Esophagus squamous epithelium (tissue), 4 donors: ENCODE measurements at regions not wholly inside any gene's neighbourhood (a gene's known extent, or its start where the extent isn't known, plus 50 kb on each side); places are given as distances from the start of the nearest gene placed in this dataset.

Source experiments
- CTCF ChIP-seq, 6 experiments: fragments of 450-650 bp in 4 of 6; fragments of 200-600 bp in 2 of 6; sonication (generic) in 2 of 6; IDR thresholded peaks; one replicate each; pipeline ENCODE4 v1.5.1; 2016 to 2019; ENCODE audit warnings: antibody characterized with exemption in 6 of 6, mild to moderate bottlenecking in 4 of 6, moderate library complexity in 4 of 6
- POLR2A ChIP-seq, 4 donors: fragments of 450-650 bp; IDR thresholded peaks; one replicate each; pipeline ENCODE4 v1.6.1; 2017; ENCODE audit warnings: antibody characterized with exemption in 4 of 4, mild to moderate bottlenecking in 4 of 4, moderate library complexity in 3 of 4

- no peak for TF ChIP-seq POLR2A (IDR thresholded peaks at IDR 0.05)
- TF ChIP-seq CTCF (IDR thresholded peaks at IDR 0.05) = no peak
Measured at GRCh38 chr6:153405931-153406330, 274.8 kb upstream of the RGS17 start.
